ENCODE measurements at regions not wholly inside any gene's neighbourhood (a gene's known extent, or its start where the extent isn't known, plus 50 kb on each side); places are given as distances from the start of the nearest gene placed in this dataset.
A peak's percentile ranks its signal among the peaks of the same experiment; 100 is the strongest.
"Not testable (repeated sequence)": the region's sequence is repeated elsewhere in the genome, so short reads cannot be mapped to it uniquely, and the experiment has no call there.

DNA sequence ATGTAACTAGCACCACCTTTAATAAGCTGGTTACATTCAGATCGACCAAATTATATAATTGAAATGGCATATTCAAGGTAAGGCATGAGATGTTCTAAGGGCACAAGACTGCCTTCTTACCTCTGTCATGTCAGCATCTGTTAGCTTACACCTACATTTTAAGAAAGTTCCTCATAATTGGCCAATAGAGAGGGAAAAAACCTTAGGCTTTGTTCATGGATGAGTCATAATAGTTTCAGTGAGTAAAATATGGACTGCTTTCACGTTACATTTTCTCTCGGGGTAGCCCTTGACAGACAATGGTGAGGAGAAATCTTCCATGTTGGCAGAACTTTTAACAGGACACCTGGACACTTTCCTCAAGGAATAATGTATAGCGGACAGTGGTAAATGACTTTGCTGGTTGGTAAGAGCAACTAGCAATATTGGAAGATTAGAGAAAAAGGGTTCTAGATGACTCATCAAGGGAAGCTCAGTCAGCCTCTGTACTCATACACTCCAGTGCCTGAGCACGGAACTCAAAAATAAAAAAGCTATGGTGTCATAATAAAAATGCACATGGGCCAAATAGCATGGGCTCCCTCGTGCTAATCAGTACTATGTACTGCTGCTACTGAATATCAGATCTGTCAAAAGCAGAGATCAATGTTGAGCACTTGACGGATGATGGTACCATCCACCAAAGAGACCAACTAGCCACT lies 206.4 kb upstream of the GJE1 start:
- intact Hi-C loops (cut with DNase I, micrococcal nuclease), result not testable (repeated sequence)

GRCh38 chr6:141925001-141925400 lies 207.7 kb upstream of the GJE1 start:
- no peak overlapping the region for H3K27ac Mint-ChIP-seq
- no peak for ATAC-seq
- intact Hi-C loops (cut with DNase I, micrococcal nuclease), result no loop called here

More for the DNA sequence above, 206.4 kb upstream of the GJE1 start:
- H3K4me1 Mint-ChIP-seq; DNase-seq; H3K9me3 Mint-ChIP-seq (ENCODE audit: low read depth); POLR2A ChIA-PET; CTCF ChIA-PET; H3K36me3 Mint-ChIP-seq (ENCODE audit: low read depth); H3K27ac Mint-ChIP-seq; H3K4me3 Mint-ChIP-seq; H3K27me3 Mint-ChIP-seq: not testable (repeated sequence)
- peak; percentile 88 for ATAC-seq

GRCh38 chr6:141922898-141923297 lies 209.8 kb upstream of the GJE1 start:
- CTCF ChIA-PET, result no interaction called here

More at GRCh38 chr6:141925001-141925400, 207.7 kb upstream of the GJE1 start:
- ChIA-PET CTCF (interaction anchor here (1.2 kb wide), 1 partner anchor 34 kb away, joined by 3 read pairs; no protein-coding TSS in a partner anchor), POLR2A (no interaction called here)
- Mint-ChIP-seq H3K9me3 (ENCODE audit: low read depth) (peaks cover 3% of the 10 kb centered on the region), H3K4me3 (no peak overlapping the region), H3K36me3 (ENCODE audit: low read depth) (no peaks in the 10 kb centered on the region), H3K4me1 (peaks cover 5% of the 10 kb centered on the region), H3K27me3 (no peaks in the 10 kb centered on the region)
- no peak for DNase-seq

DNA sequence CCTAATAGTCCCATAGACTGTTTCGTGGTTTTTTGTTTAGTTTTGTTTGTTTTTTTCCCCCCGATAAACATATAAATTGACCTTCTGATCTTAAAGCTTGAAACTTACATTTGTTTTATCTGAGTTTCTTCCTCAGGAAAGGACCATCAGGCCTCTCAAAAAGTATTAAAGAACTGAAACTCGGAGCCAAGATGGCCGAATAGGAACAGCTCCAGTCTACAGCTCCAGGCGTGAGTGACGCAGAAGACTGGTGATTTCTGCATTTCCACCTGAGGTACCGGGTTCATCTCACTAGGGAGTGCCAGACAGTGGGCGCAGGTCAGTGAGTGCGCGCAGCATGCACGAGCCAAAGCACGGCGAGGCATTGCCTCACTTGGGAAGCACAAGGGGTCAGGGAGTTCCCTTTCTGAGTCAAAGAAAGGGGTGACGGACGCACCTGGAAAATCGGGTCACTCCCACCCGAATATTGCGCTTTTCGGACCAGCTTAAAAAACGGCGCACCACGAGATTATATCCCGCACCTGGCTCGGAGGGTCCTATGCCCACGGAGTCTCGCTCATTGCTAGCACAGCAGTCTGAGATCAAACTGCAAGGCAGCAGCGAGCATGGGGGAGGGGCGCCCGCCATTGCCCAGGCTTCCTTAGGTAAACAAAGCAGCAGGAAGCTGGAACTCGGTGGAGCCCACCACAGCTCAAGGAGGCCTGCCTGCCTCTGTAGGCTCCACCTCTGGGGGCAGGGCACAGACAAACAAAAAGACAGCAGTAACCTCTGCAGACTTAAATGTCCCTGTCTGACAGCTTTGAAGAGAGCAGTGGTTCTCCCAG lies 215.8 kb upstream of the GJE1 start:
- H3K9me3 Mint-ChIP-seq (ENCODE audit: low read depth); CTCF ChIA-PET; ATAC-seq; H3K4me1 Mint-ChIP-seq; POLR2A ChIA-PET; H3K4me3 Mint-ChIP-seq; H3K27me3 Mint-ChIP-seq; H3K27ac Mint-ChIP-seq; intact Hi-C loops (cut with DNase I, micrococcal nuclease); H3K36me3 Mint-ChIP-seq (ENCODE audit: low read depth); DNase-seq: not testable (repeated sequence)

More at GRCh38 chr6:141922898-141923297, 209.8 kb upstream of the GJE1 start:
- Mint-ChIP-seq H3K4me1 (peaks cover 5% of the 10 kb centered on the region), H3K36me3 (ENCODE audit: low read depth) (no peaks in the 10 kb centered on the region), H3K27ac (no peak overlapping the region), H3K4me3 (no peak overlapping the region), H3K9me3 (ENCODE audit: low read depth) (peaks cover 3% of the 10 kb centered on the region), H3K27me3 (no peaks in the 10 kb centered on the region)
- no peak for DNase-seq
- intact Hi-C loops (cut with DNase I, micrococcal nuclease), result no loop called here
- no peak for ATAC-seq
- POLR2A ChIA-PET, result no interaction called here

DNA sequence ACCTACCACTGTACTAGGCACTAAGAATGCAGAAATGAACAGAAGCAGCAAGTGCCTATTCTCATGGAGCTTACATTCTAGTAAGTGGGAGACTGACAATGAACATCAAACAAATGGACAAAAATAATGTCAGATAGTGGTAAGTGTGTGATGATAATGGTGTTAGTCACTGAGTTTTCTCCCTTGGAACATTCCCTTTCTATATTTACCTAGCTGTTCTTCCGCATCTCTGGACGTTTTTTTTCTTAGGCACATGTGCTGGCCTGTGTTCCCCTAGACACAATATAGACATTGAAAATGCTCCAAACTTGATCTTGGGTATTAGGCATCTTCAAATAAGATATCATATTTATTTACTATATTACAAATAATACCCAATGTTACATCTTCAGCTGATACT lies 218.1 kb upstream of the GJE1 start:
- H3K36me3 Mint-ChIP-seq (ENCODE audit: low read depth), result no peaks in the 10 kb centered on the region
- DNase-seq, result no peak
- ATAC-seq, result no peak
- H3K4me3 Mint-ChIP-seq, result no peak overlapping the region
- CTCF ChIA-PET, result no interaction called here
- POLR2A ChIA-PET, result no interaction called here
- no peak overlapping the region for H3K27ac Mint-ChIP-seq
- peaks cover 2% of the 10 kb centered on the region for H3K27me3 Mint-ChIP-seq
- intact Hi-C loops (cut with DNase I, micrococcal nuclease), result no loop called here
- H3K9me3 Mint-ChIP-seq (ENCODE audit: low read depth), result peaks cover 2% of the 10 kb centered on the region
- no peaks in the 10 kb centered on the region for H3K4me1 Mint-ChIP-seq

- no peak overlapping the region for H3K27ac Mint-ChIP-seq
- no peaks in the 10 kb centered on the region for H3K36me3 Mint-ChIP-seq (ENCODE audit: low read depth)
- intact Hi-C loops (cut with DNase I, micrococcal nuclease), result no loop called here
- H3K4me1 Mint-ChIP-seq, result no peaks in the 10 kb centered on the region
- H3K27me3 Mint-ChIP-seq, result no peaks in the 10 kb centered on the region
- CTCF ChIA-PET, result no interaction called here
- H3K4me3 Mint-ChIP-seq, result no peak overlapping the region
- POLR2A ChIA-PET, result no interaction called here
- no peaks in the 10 kb centered on the region for H3K9me3 Mint-ChIP-seq (ENCODE audit: low read depth)
- DNase-seq (no peak), ATAC-seq (no peak)
Observed at GRCh38 chr6:141906569-141907080, 226.1 kb upstream of the GJE1 start.

DNA sequence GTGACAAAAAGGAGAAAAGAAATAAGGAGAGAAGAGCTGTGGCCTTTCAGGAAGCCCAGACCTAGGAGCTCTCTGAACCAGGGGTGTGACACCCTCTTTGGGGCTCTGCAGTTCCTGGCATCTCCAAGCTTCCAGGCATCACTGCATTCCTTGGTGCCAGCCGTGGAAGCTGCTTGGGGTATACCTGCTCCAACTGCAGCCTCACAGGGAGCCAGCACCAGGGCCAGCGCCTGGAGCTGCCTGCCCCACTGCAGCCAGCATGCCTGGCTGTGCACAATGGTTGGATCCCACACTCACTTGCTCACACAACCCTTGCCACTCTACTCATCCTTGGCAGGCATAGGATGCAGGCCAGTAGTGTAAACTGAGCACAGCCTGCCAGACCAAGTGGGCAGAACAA lies 242.1 kb upstream of the GJE1 start:
- Mint-ChIP-seq H3K27me3 (no peaks in the 10 kb centered on the region), H3K4me3 (no peak overlapping the region), H3K4me1 (no peaks in the 10 kb centered on the region), H3K9me3 (ENCODE audit: low read depth) (peaks cover 17% of the 10 kb centered on the region), H3K36me3 (ENCODE audit: low read depth) (no peaks in the 10 kb centered on the region), H3K27ac (no peak overlapping the region)
- DNase-seq, result no peak
- ATAC-seq, result no peak
- CTCF ChIA-PET, result no interaction called here
- POLR2A ChIA-PET, result no interaction called here
- intact Hi-C loops (cut with DNase I, micrococcal nuclease), result no loop called here

- DNase-seq, result no peak
Observed at GRCh38 chr6:141884850-141885249, 247.9 kb upstream of the GJE1 start.

DNA sequence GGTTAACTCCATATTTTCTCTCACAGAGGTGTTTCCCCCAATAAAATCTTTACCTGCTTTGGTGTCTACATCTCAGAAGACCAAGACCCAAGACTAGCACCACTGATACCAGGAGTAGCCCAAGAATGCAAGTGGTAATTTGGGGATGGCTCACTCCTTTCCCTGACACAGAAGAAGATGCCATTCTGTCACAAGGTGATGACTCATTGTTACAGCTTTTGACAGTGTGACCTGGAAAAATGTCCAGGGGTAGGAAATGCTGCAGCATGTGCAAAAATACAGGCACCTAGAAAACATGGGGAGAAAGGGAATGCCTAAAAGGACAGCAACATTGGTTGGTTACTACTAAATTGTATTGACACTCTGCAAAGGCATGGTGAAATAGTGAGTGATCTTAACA lies 254.0 kb upstream of the GJE1 start:
- peaks cover 1% of the 10 kb centered on the region for H3K27me3 Mint-ChIP-seq
- POLR2A ChIA-PET, result no interaction called here
- intact Hi-C loops (cut with DNase I, micrococcal nuclease), result no loop called here
- H3K27ac Mint-ChIP-seq, result no peak overlapping the region
- CTCF ChIA-PET, result no interaction called here
- no peaks in the 10 kb centered on the region for H3K4me1 Mint-ChIP-seq
- no peak overlapping the region for H3K4me3 Mint-ChIP-seq
- H3K9me3 Mint-ChIP-seq (ENCODE audit: low read depth), result peaks cover 3% of the 10 kb centered on the region
- H3K36me3 Mint-ChIP-seq (ENCODE audit: low read depth), result no peaks in the 10 kb centered on the region
- no peak for ATAC-seq
- no peak for DNase-seq

More at GRCh38 chr6:141884850-141885249, 247.9 kb upstream of the GJE1 start:
- intact Hi-C loops (cut with DNase I, micrococcal nuclease), result no loop called here
- no peaks in the 10 kb centered on the region for H3K4me1 Mint-ChIP-seq
- H3K4me3 Mint-ChIP-seq, result no peak overlapping the region
- peaks cover 1% of the 10 kb centered on the region for H3K27me3 Mint-ChIP-seq
- peaks cover 18% of the 10 kb centered on the region for H3K9me3 Mint-ChIP-seq (ENCODE audit: low read depth)
- ChIA-PET POLR2A (no interaction called here), CTCF (no interaction called here)
- no peak for ATAC-seq
- no peak overlapping the region for H3K27ac Mint-ChIP-seq
- no peaks in the 10 kb centered on the region for H3K36me3 Mint-ChIP-seq (ENCODE audit: low read depth)

GRCh38 chr6:141877275-141877983 lies 255.3 kb upstream of the GJE1 start:
- ATAC-seq (no peak), DNase-seq (no peak)
- intact Hi-C loops (cut with DNase I, micrococcal nuclease), result no loop called here
- Mint-ChIP-seq H3K4me1 (no peaks in the 10 kb centered on the region), H3K9me3 (ENCODE audit: low read depth) (peaks cover 3% of the 10 kb centered on the region), H3K36me3 (ENCODE audit: low read depth) (no peaks in the 10 kb centered on the region), H3K27me3 (peaks cover 1% of the 10 kb centered on the region), H3K27ac (no peak overlapping the region), H3K4me3 (no peak overlapping the region)
- ChIA-PET CTCF (no interaction called here), POLR2A (no interaction called here)

- DNase-seq (no peak), ATAC-seq (no peak)
- intact Hi-C loops (cut with DNase I, micrococcal nuclease), result no loop called here
- Mint-ChIP-seq H3K27me3 (no peaks in the 10 kb centered on the region), H3K36me3 (ENCODE audit: low read depth) (no peaks in the 10 kb centered on the region), H3K27ac (no peak overlapping the region), H3K9me3 (ENCODE audit: low read depth) (peaks cover 2% of the 10 kb centered on the region), H3K4me3 (no peak overlapping the region), H3K4me1 (no peaks in the 10 kb centered on the region)
- ChIA-PET POLR2A (interaction anchor here (0.6 kb wide), 1 partner anchor 13 kb away, joined by 3 read pairs; no protein-coding TSS in a partner anchor), CTCF (no interaction called here)
Observed at GRCh38 chr6:141874930-141875602, 257.7 kb upstream of the GJE1 start.
